GM23248 (cell line): ENCODE measurements at regions not wholly inside any gene's neighbourhood (a gene's known extent, or its start where the extent isn't known, plus 50 kb on each side); places are given as distances from the start of the nearest gene placed in this dataset.

Experiments
- EZH2 ChIP-seq: fragments of 200-600 bp; sonication (generic); IDR thresholded peaks from 2 replicates; pipeline ENCODE4 v1.6.1; 2018; ENCODE audit warnings: antibody characterized with exemption, mild to moderate bottlenecking; ENCODE audit not compliant: insufficient read depth, poor library complexity, severe bottlenecking
- EZH2phosphoT487 ChIP-seq: fragments of 200-600 bp; sonication (generic); IDR thresholded peaks from 2 replicates; pipeline ENCODE4 v1.6.1; 2018; ENCODE audit warnings: antibody characterized with exemption, moderate library complexity, mild to moderate bottlenecking, low read depth; ENCODE audit not compliant: insufficient read depth

- TF ChIP-seq EZH2 (no peak), EZH2phosphoT487 (no peak)
Measured at GRCh38 chr3:124272605-124273151, 280.8 kb upstream of the ROPN1 start.
